ENCODE measurements at regions not wholly inside any gene's neighbourhood (a gene's known extent, or its start where the extent isn't known, plus 50 kb on each side); places are given as distances from the start of the nearest gene placed in this dataset.
"Not testable (repeated sequence)": the region's sequence is repeated elsewhere in the genome, so short reads cannot be mapped to it uniquely, and the experiment has no call there.

- Histone ChIP-seq H3K36me3 (ENCODE audit: control insufficient read depth, insufficient read depth, low read length, severe bottlenecking) (no peaks in the 10 kb centered on the region), H3K4me1 (ENCODE audit: control insufficient read depth, insufficient read depth, low read length) (no peaks in the 10 kb centered on the region), H3K9ac (ENCODE audit: low read length) (no peak overlapping the region), H3K9me3 (ENCODE audit: control insufficient read depth, low read length) (no peaks in the 10 kb centered on the region), H3K27me3 (replicated peaks; ENCODE audit: control insufficient read depth, insufficient read depth, low read length) (peaks cover 5% of the 10 kb centered on the region), H3K4me3 (ENCODE audit: low read length) (no peak overlapping the region)
- DNase-seq (ENCODE audit: low read depth) = peak; percentile 4
Observed at GRCh38 chr10:61263518-61263917, 189.7 kb downstream of the TMEM26 start.

- Histone ChIP-seq H3K9me3 (ENCODE audit: control insufficient read depth, low read length) (no peaks in the 10 kb centered on the region), H3K4me1 (ENCODE audit: control insufficient read depth, insufficient read depth, low read length) (peaks cover 5% of the 10 kb centered on the region), H3K9ac (ENCODE audit: low read length) (no peak overlapping the region), H3K27me3 (replicated peaks; ENCODE audit: control insufficient read depth, insufficient read depth, low read length) (peaks cover 5% of the 10 kb centered on the region), H3K36me3 (ENCODE audit: control insufficient read depth, insufficient read depth, low read length, severe bottlenecking) (no peaks in the 10 kb centered on the region), H3K4me3 (ENCODE audit: low read length) (no peak overlapping the region)
- DNase-seq (ENCODE audit: low read depth) = peak; percentile 90
Observed at GRCh38 chr10:61262486-61263261, 190.5 kb downstream of the TMEM26 start.

- H3K4me3 ChIP-seq (ENCODE audit: low read length) = no peak overlapping the region
- peaks cover 6% of the 10 kb centered on the region for H3K4me1 ChIP-seq (ENCODE audit: control insufficient read depth, insufficient read depth, low read length)
- no peaks in the 10 kb centered on the region for H3K36me3 ChIP-seq (ENCODE audit: control insufficient read depth, insufficient read depth, low read length, severe bottlenecking)
- DNase-seq (ENCODE audit: low read depth) = peak; percentile 45
- H3K9me3 ChIP-seq (ENCODE audit: control insufficient read depth, low read length) = peaks cover 19% of the 10 kb centered on the region
- H3K27me3 ChIP-seq (replicated peaks; ENCODE audit: control insufficient read depth, insufficient read depth, low read length) = no peaks in the 10 kb centered on the region
- H3K9ac ChIP-seq (ENCODE audit: low read length) = no peak overlapping the region
Observed at GRCh38 chr10:61257956-61258496, 195.2 kb downstream of the TMEM26 start.

GRCh38 chr10:61257136-61257535 is 196.0 kb downstream of the TMEM26 start:
- DNase-seq (ENCODE audit: low read depth) = no peak
- Histone ChIP-seq H3K27me3 (replicated peaks; ENCODE audit: control insufficient read depth, insufficient read depth, low read length) (no peaks in the 10 kb centered on the region), H3K4me3 (ENCODE audit: low read length) (no peak overlapping the region), H3K9me3 (ENCODE audit: control insufficient read depth, low read length) (peaks cover 21% of the 10 kb centered on the region), H3K9ac (ENCODE audit: low read length) (no peak overlapping the region), H3K4me1 (ENCODE audit: control insufficient read depth, insufficient read depth, low read length) (peaks cover 6% of the 10 kb centered on the region), H3K36me3 (ENCODE audit: control insufficient read depth, insufficient read depth, low read length, severe bottlenecking) (no peaks in the 10 kb centered on the region)

GRCh38 chr10:61252326-61252725 is 200.9 kb downstream of the TMEM26 start:
- not testable (repeated sequence) for H3K4me1 ChIP-seq (ENCODE audit: control insufficient read depth, insufficient read depth, low read length); H3K4me3 ChIP-seq (ENCODE audit: low read length); DNase-seq (ENCODE audit: low read depth); H3K36me3 ChIP-seq (ENCODE audit: control insufficient read depth, insufficient read depth, low read length, severe bottlenecking); H3K9ac ChIP-seq (ENCODE audit: low read length)
- Histone ChIP-seq H3K9me3 (ENCODE audit: control insufficient read depth, low read length) (peaks cover 21% of the 10 kb centered on the region), H3K27me3 (replicated peaks; ENCODE audit: control insufficient read depth, insufficient read depth, low read length) (peaks cover 15% of the 10 kb centered on the region)

- Histone ChIP-seq H3K4me3 (ENCODE audit: low read length) (no peak overlapping the region), H3K9ac (ENCODE audit: low read length) (no peak overlapping the region), H3K9me3 (ENCODE audit: control insufficient read depth, low read length) (peaks cover 21% of the 10 kb centered on the region), H3K36me3 (ENCODE audit: control insufficient read depth, insufficient read depth, low read length, severe bottlenecking) (no peaks in the 10 kb centered on the region), H3K4me1 (ENCODE audit: control insufficient read depth, insufficient read depth, low read length) (no peaks in the 10 kb centered on the region), H3K27me3 (replicated peaks; ENCODE audit: control insufficient read depth, insufficient read depth, low read length) (peaks cover 15% of the 10 kb centered on the region)
- DNase-seq (ENCODE audit: low read depth) = no peak
Observed at GRCh38 chr10:61251089-61251488, 202.1 kb downstream of the TMEM26 start.

GRCh38 chr10:61250131-61250530 is 203.1 kb downstream of the TMEM26 start:
- no peak for DNase-seq (ENCODE audit: low read depth)
- no peak overlapping the region for H3K9ac ChIP-seq (ENCODE audit: low read length)
- H3K4me3 ChIP-seq (ENCODE audit: low read length) = no peak overlapping the region
- H3K4me1 ChIP-seq (ENCODE audit: control insufficient read depth, insufficient read depth, low read length) = no peaks in the 10 kb centered on the region
- peaks cover 21% of the 10 kb centered on the region for H3K9me3 ChIP-seq (ENCODE audit: control insufficient read depth, low read length)
- peaks cover 15% of the 10 kb centered on the region for H3K27me3 ChIP-seq (replicated peaks; ENCODE audit: control insufficient read depth, insufficient read depth, low read length)
- H3K36me3 ChIP-seq (ENCODE audit: control insufficient read depth, insufficient read depth, low read length, severe bottlenecking) = no peaks in the 10 kb centered on the region

- no peak overlapping the region for H3K9ac ChIP-seq (ENCODE audit: low read length)
- peak; percentile 66 for DNase-seq (ENCODE audit: low read depth)
- H3K4me3 ChIP-seq (ENCODE audit: low read length) = no peak overlapping the region
- peaks cover 15% of the 10 kb centered on the region for H3K27me3 ChIP-seq (replicated peaks; ENCODE audit: control insufficient read depth, insufficient read depth, low read length)
- H3K36me3 ChIP-seq (ENCODE audit: control insufficient read depth, insufficient read depth, low read length, severe bottlenecking) = no peaks in the 10 kb centered on the region
- no peaks in the 10 kb centered on the region for H3K4me1 ChIP-seq (ENCODE audit: control insufficient read depth, insufficient read depth, low read length)
- peaks cover 2% of the 10 kb centered on the region for H3K9me3 ChIP-seq (ENCODE audit: control insufficient read depth, low read length)
Observed at GRCh38 chr10:61248013-61248412, 205.2 kb downstream of the TMEM26 start.

GRCh38 chr10:61244261-61244775 is 208.9 kb downstream of the TMEM26 start:
- Histone ChIP-seq H3K9ac (ENCODE audit: low read length) (no peak overlapping the region), H3K4me1 (ENCODE audit: control insufficient read depth, insufficient read depth, low read length) (no peaks in the 10 kb centered on the region), H3K9me3 (ENCODE audit: control insufficient read depth, low read length) (no peaks in the 10 kb centered on the region), H3K36me3 (ENCODE audit: control insufficient read depth, insufficient read depth, low read length, severe bottlenecking) (no peaks in the 10 kb centered on the region), H3K4me3 (ENCODE audit: low read length) (no peak overlapping the region), H3K27me3 (replicated peaks; ENCODE audit: control insufficient read depth, insufficient read depth, low read length) (peaks cover 7% of the 10 kb centered on the region)
- no peak for DNase-seq (ENCODE audit: low read depth)

- no peak for DNase-seq (ENCODE audit: low read depth)
- H3K36me3 ChIP-seq (ENCODE audit: control insufficient read depth, insufficient read depth, low read length, severe bottlenecking) = no peaks in the 10 kb centered on the region
- H3K27me3 ChIP-seq (replicated peaks; ENCODE audit: control insufficient read depth, insufficient read depth, low read length) = no peaks in the 10 kb centered on the region
- no peak overlapping the region for H3K9ac ChIP-seq (ENCODE audit: low read length)
- no peak overlapping the region for H3K4me3 ChIP-seq (ENCODE audit: low read length)
- no peaks in the 10 kb centered on the region for H3K4me1 ChIP-seq (ENCODE audit: control insufficient read depth, insufficient read depth, low read length)
- no peaks in the 10 kb centered on the region for H3K9me3 ChIP-seq (ENCODE audit: control insufficient read depth, low read length)
Observed at GRCh38 chr10:61232780-61233179, 220.4 kb downstream of the TMEM26 start.

GRCh38 chr10:61225939-61226338 is 227.2 kb downstream of the TMEM26 start:
- peaks cover 20% of the 10 kb centered on the region for H3K9me3 ChIP-seq (ENCODE audit: control insufficient read depth, low read length)
- no peaks in the 10 kb centered on the region for H3K36me3 ChIP-seq (ENCODE audit: control insufficient read depth, insufficient read depth, low read length, severe bottlenecking)
- H3K4me1 ChIP-seq (ENCODE audit: control insufficient read depth, insufficient read depth, low read length) = no peaks in the 10 kb centered on the region
- no peak overlapping the region for H3K9ac ChIP-seq (ENCODE audit: low read length)
- H3K27me3 ChIP-seq (replicated peaks; ENCODE audit: control insufficient read depth, insufficient read depth, low read length) = no peaks in the 10 kb centered on the region
- no peak for DNase-seq (ENCODE audit: low read depth)
- no peak overlapping the region for H3K4me3 ChIP-seq (ENCODE audit: low read length)

Measured in adipocyte (in vitro differentiated cells).